Esophagus (tissue), 2 donors: ENCODE measurements at regions not wholly inside any gene's neighbourhood (a gene's known extent, or its start where the extent isn't known, plus 50 kb on each side); places are given as distances from the start of the nearest gene placed in this dataset.
"Not testable (repeated sequence)": the region's sequence is repeated elsewhere in the genome, so short reads cannot be mapped to it uniquely, and the experiment has no call there.

Source experiments
- H3K27ac ChIP-seq, 2 donors: one replicate each; pipeline ENCODE4 v1.5.1; 2013; ENCODE audit warnings: low read depth in 2 of 2, mild to moderate bottlenecking in 2 of 2, inconsistent platforms in 1 of 2, low read length in 1 of 2, moderate library complexity in 1 of 2
- H3K27me3 ChIP-seq, 2 donors: one replicate each; pipeline ENCODE4 v1.6.1; 2013; ENCODE audit warnings: low read length in 2 of 2, control low read depth in 1 of 2, mild to moderate bottlenecking in 1 of 2; ENCODE audit not compliant: insufficient read depth in 2 of 2, control insufficient read depth in 1 of 2
- H3K36me3 ChIP-seq, 2 donors: one replicate each; pipeline ENCODE4 v1.6.1; 2013; ENCODE audit warnings: low read length in 1 of 2; ENCODE audit not compliant: control insufficient read depth in 2 of 2, insufficient read depth in 2 of 2
- H3K4me1 ChIP-seq, 2 donors: one replicate each; pipeline ENCODE4 v1.6.1; 2013; ENCODE audit warnings: low read length in 1 of 2; ENCODE audit not compliant: control insufficient read depth in 2 of 2, insufficient read depth in 2 of 2
- H3K4me3 ChIP-seq, 2 donors: one replicate each; pipeline ENCODE4 v1.5.1; 2013; ENCODE audit warnings: low read length in 2 of 2, mild to moderate bottlenecking in 2 of 2, low read depth in 1 of 2, moderate library complexity in 1 of 2
- H3K9me3 ChIP-seq, 2 donors: one replicate each; pipeline ENCODE4 v1.6.1; 2013; ENCODE audit warnings: mild to moderate bottlenecking in 2 of 2, low read depth in 1 of 2, low read length in 1 of 2, moderate library complexity in 1 of 2; ENCODE audit not compliant: control insufficient read depth in 2 of 2, insufficient read depth in 1 of 2
- WGBS, 2 donors: extraction: QIAGEN DNeasy Blood & Tissue Kit; methylation state at CpG; one replicate each; pipeline ENCODE4 v1.1.7; 2013; 5-methylcytosine and 5-hydroxymethylcytosine counted together
- donor health status: healthy with polysubstance abuse.
- donor health status: Bipolar disorder and iron deficiency.

GRCh38 chr16:73404001-73404400, 356.1 kb upstream of the ZFHX3 start:
- no peak overlapping the region for H3K27ac ChIP-seq
- no peaks in the 10 kb centered on the region for H3K36me3 ChIP-seq
- no peaks in the 10 kb centered on the region for H3K4me1 ChIP-seq
- H3K9me3 ChIP-seq = peaks cover 0 to 3% of the 10 kb centered on the region in 2 donors
- no peak overlapping the region for H3K4me3 ChIP-seq
- no peaks in the 10 kb centered on the region for H3K27me3 ChIP-seq

GRCh38 chr16:73403291-73403690, 355.4 kb upstream of the ZFHX3 start:
- WGBS, 2 donors = 89 to 91% methylated on average over 12 of the region's 12 CpGs
- Histone ChIP-seq H3K4me3 (no peak overlapping the region), H3K9me3 (peaks cover 0 to 3% of the 10 kb centered on the region in 2 donors), H3K36me3 (no peaks in the 10 kb centered on the region), H3K4me1 (no peaks in the 10 kb centered on the region), H3K27ac (no peak overlapping the region), H3K27me3 (no peaks in the 10 kb centered on the region)

- Histone ChIP-seq H3K4me3 (no peak overlapping the region), H3K27ac (no peak overlapping the region), H3K27me3 (no peaks in the 10 kb centered on the region), H3K36me3 (no peaks in the 10 kb centered on the region), H3K4me1 (no peaks in the 10 kb centered on the region), H3K9me3 (peaks cover 0 to 3% of the 10 kb centered on the region in 2 donors)
- WGBS, 2 donors = 82 to 84% methylated on average over 10 of the region's 10 CpGs
Measured at GRCh38 chr16:73400951-73401350, 353.0 kb upstream of the ZFHX3 start.

GRCh38 chr16:73399997-73400396, 352.1 kb upstream of the ZFHX3 start:
- no peaks in the 10 kb centered on the region for H3K4me1 ChIP-seq
- H3K9me3 ChIP-seq = peaks cover 0 to 3% of the 10 kb centered on the region in 2 donors
- no peaks in the 10 kb centered on the region for H3K36me3 ChIP-seq
- no peak overlapping the region for H3K4me3 ChIP-seq
- no peak overlapping the region for H3K27ac ChIP-seq
- no peaks in the 10 kb centered on the region for H3K27me3 ChIP-seq
- WGBS, 2 donors = 92 to 95% methylated on average over 5 of the region's 5 CpGs

GRCh38 chr16:73399486-73399885, 351.6 kb upstream of the ZFHX3 start:
- H3K9me3 ChIP-seq = peaks cover 0 to 3% of the 10 kb centered on the region in 2 donors
- no peak overlapping the region for H3K4me3 ChIP-seq
- no peaks in the 10 kb centered on the region for H3K36me3 ChIP-seq
- 85 to 87% methylated on average over 5 of the region's 5 CpGs for WGBS, 2 donors
- no peaks in the 10 kb centered on the region for H3K27me3 ChIP-seq
- H3K27ac ChIP-seq = no peak overlapping the region
- no peaks in the 10 kb centered on the region for H3K4me1 ChIP-seq

GRCh38 chr16:73398604-73399003, 350.7 kb upstream of the ZFHX3 start:
- H3K9me3 ChIP-seq, H3K36me3 ChIP-seq, H3K27me3 ChIP-seq, H3K4me3 ChIP-seq, H3K27ac ChIP-seq, H3K4me1 ChIP-seq: not testable (repeated sequence)
- 96 to 97% methylated on average over 1 of the region's 1 CpG for WGBS, 2 donors

- H3K9me3 ChIP-seq = peaks cover 0 to 3% of the 10 kb centered on the region in 2 donors
- 66 to 75% methylated on average over 3 of the region's 3 CpGs for WGBS, 2 donors
- H3K27ac ChIP-seq = no peak overlapping the region
Measured at GRCh38 chr16:73396556-73396955, 348.6 kb upstream of the ZFHX3 start.

GRCh38 chr16:73390936-73391335, 343.0 kb upstream of the ZFHX3 start:
- Histone ChIP-seq H3K4me3 (no peak overlapping the region), H3K9me3 (no peaks in the 10 kb centered on the region), H3K27me3 (no peaks in the 10 kb centered on the region), H3K36me3 (no peaks in the 10 kb centered on the region), H3K27ac (no peak overlapping the region), H3K4me1 (no peaks in the 10 kb centered on the region)
- 86 to 88% methylated on average over 6 of the region's 6 CpGs for WGBS, 2 donors

More at GRCh38 chr16:73396556-73396955, 348.6 kb upstream of the ZFHX3 start:
- Histone ChIP-seq H3K4me1 (no peaks in the 10 kb centered on the region), H3K27me3 (no peaks in the 10 kb centered on the region), H3K36me3 (no peaks in the 10 kb centered on the region), H3K4me3 (no peak overlapping the region)

- H3K36me3 ChIP-seq = no peaks in the 10 kb centered on the region
- 94 to 97% methylated on average over 5 of the region's 5 CpGs for WGBS, 2 donors
Measured at GRCh38 chr16:73390491-73390890, 342.6 kb upstream of the ZFHX3 start.

GRCh38 chr16:73389085-73389484, 341.2 kb upstream of the ZFHX3 start:
- no peaks in the 10 kb centered on the region for H3K36me3 ChIP-seq
- H3K4me1 ChIP-seq = no peaks in the 10 kb centered on the region
- whole genome bisulfite sequencing, 2 donors = 51 to 57% methylated on average over 6 of the region's 6 CpGs
- H3K27me3 ChIP-seq = no peaks in the 10 kb centered on the region
- H3K9me3 ChIP-seq = no peaks in the 10 kb centered on the region
- H3K27ac ChIP-seq = no peak overlapping the region
- no peak overlapping the region for H3K4me3 ChIP-seq

More at GRCh38 chr16:73390491-73390890, 342.6 kb upstream of the ZFHX3 start:
- Histone ChIP-seq H3K27ac (no peak overlapping the region), H3K4me3 (no peak overlapping the region), H3K4me1 (no peaks in the 10 kb centered on the region), H3K27me3 (no peaks in the 10 kb centered on the region), H3K9me3 (no peaks in the 10 kb centered on the region)
